B cell (primary cell): ENCODE measurements at regions not wholly inside any gene's neighbourhood (a gene's known extent, or its start where the extent isn't known, plus 50 kb on each side); places are given as distances from the start of the nearest gene placed in this dataset.

ENCODE experiments used
- ATAC-seq: fragments of 200-7000 bp; cut with Tn5 transposase; one replicate; pipeline ENCODE4 v1.10.0; 2021; ENCODE audit warnings: low read depth, mild to moderate bottlenecking, moderate number of reproducible peaks, moderate library complexity
- CTCF ChIA-PET: fragments of 350-600 bp; sonication (Branson Sonifier 250); formaldehyde crosslinking; loops from one replicate; lab custom pipeline; 2021; ENCODE audit warnings: antibody characterized with exemption, inconsistent platforms; lab: Charles Lee
- POLR2A ChIA-PET: fragments of 350-600 bp; sonication (Branson Sonifier 250); formaldehyde crosslinking; loops from one replicate; lab custom pipeline; 2021; ENCODE audit warnings: antibody characterized with exemption; lab: Charles Lee
- DNase-seq: peaks from one replicate; pipeline ENCODE4 v3.0.0; 2013
- H2AFZ ChIP-seq: 2 replicates; pipeline ENCODE4 v1.6.1; 2012; ENCODE audit warnings: mild to moderate bottlenecking, low read depth, low read length; ENCODE audit not compliant: insufficient read depth, poor library complexity, severe bottlenecking
- H3K27ac ChIP-seq, 2 donors: 1 replicate in 1 of 2; 2 replicates in 1 of 2; pipeline ENCODE4 v1.5.1; 2012 to 2013; ENCODE audit warnings: low read length in 2 of 2, mild to moderate bottlenecking in 2 of 2, moderate library complexity in 1 of 2
- H3K27me3 ChIP-seq, 4 experiments: fragments of 200-600 bp in 1 of 4; sonication (generic) in 1 of 4; replicated peaks in 1 of 4; 1 replicate in 2 of 4; 2 replicates in 2 of 4; pipeline versions ENCODE4 v1.6.1 to v1.7.0; 2013 to 2016; ENCODE audit warnings: low read length in 3 of 4, mild to moderate bottlenecking in 2 of 4, mixed read lengths in 1 of 4, moderate library complexity in 1 of 4; ENCODE audit not compliant: insufficient read depth in 4 of 4, control insufficient read depth in 3 of 4; ENCODE audit errors: control extremely low read depth in 1 of 4
- H3K36me3 ChIP-seq, 2 experiments: replicated peaks in 1 of 2; 1 replicate in 1 of 2; 2 replicates in 1 of 2; pipeline versions ENCODE4 v1.6.1 to v1.7.1; 2013; ENCODE audit warnings: low read length in 1 of 2; ENCODE audit not compliant: insufficient read depth in 2 of 2, control insufficient read depth in 1 of 2; ENCODE audit errors: control extremely low read depth in 1 of 2, extremely low read depth in 1 of 2
- H3K4me1 ChIP-seq, 2 donors: fragments of 200-600 bp in 1 of 2; sonication (generic) in 1 of 2; 1 replicate in 1 of 2; 2 replicates in 1 of 2; pipeline versions ENCODE4 v1.5.1 to v1.6.1; 2013 to 2017; ENCODE audit warnings: low read length in 2 of 2; ENCODE audit not compliant: control insufficient read depth in 2 of 2, insufficient read depth in 2 of 2
- H3K4me2 ChIP-seq: replicated peaks from 2 replicates; pipeline ENCODE3; 2012; ENCODE audit warnings: mild to moderate bottlenecking, low read depth, low read length; ENCODE audit not compliant: poor library complexity, severe bottlenecking
- H3K4me3 ChIP-seq, 5 experiments: fragments of 200-600 bp in 1 of 5; sonication (generic) in 1 of 5; 1 replicate in 3 of 5; 2 replicates in 2 of 5; pipeline versions ENCODE4 v1.5.1 to v1.7.0; 2011 to 2016; ENCODE audit warnings: low read length in 4 of 5, mild to moderate bottlenecking in 4 of 5, low read depth in 2 of 5, control low read depth in 1 of 5, moderate library complexity in 1 of 5; ENCODE audit not compliant: insufficient read depth in 1 of 5; ENCODE audit errors: control extremely low read depth in 1 of 5, extremely low read depth in 1 of 5
- H3K79me2 ChIP-seq: fragments of 200-600 bp; sonication (generic); one replicate; pipeline ENCODE4 v1.6.0; 2016; ENCODE audit warnings: low read length; ENCODE audit not compliant: control insufficient read depth, insufficient read depth
- H3K9ac ChIP-seq: fragments of 200-600 bp; sonication (generic); 2 replicates; pipeline ENCODE4 v1.6.1; 2017; ENCODE audit warnings: mild to moderate bottlenecking, low read length, moderate library complexity
- H3K9me3 ChIP-seq, 3 donors: one replicate each; pipeline versions ENCODE4 v1.6.1 to v1.7.1; 2013; ENCODE audit warnings: low read length in 2 of 3; ENCODE audit not compliant: control insufficient read depth in 2 of 3, insufficient read depth in 1 of 3; ENCODE audit errors: control extremely low read depth in 1 of 3
- H4K20me1 ChIP-seq: 2 replicates; pipeline ENCODE4 v1.6.0; 2012; ENCODE audit warnings: mild to moderate bottlenecking, low read length; ENCODE audit not compliant: insufficient read depth, control insufficient read depth, poor library complexity, severe bottlenecking
- H3K27ac Mint-ChIP-seq: one replicate; pipeline ENCODE4 v1.8.0; 2021; ENCODE audit warnings: mixed read lengths
- H3K27me3 Mint-ChIP-seq: one replicate; pipeline ENCODE4 v1.8.0; 2021; ENCODE audit warnings: mixed read lengths
- H3K4me1 Mint-ChIP-seq: one replicate; pipeline ENCODE4 v1.8.0; 2021; ENCODE audit warnings: mixed read lengths
- H3K4me3 Mint-ChIP-seq: one replicate; pipeline ENCODE4 v1.8.0; 2021; ENCODE audit warnings: mixed read lengths
- H3K9me3 Mint-ChIP-seq: one replicate; pipeline ENCODE4 v1.8.0; 2022; ENCODE audit warnings: mixed read lengths; ENCODE audit not compliant: insufficient read depth
- CTCF ChIP-seq: fragments of 200-600 bp; IDR thresholded peaks from one replicate; pipeline ENCODE4 v1.8.0; 2022; ENCODE audit warnings: antibody characterized with exemption, mild to moderate bottlenecking
- EZH2 ChIP-seq: IDR thresholded peaks from 2 replicates; pipeline ENCODE4 v1.6.1; 2012; ENCODE audit warnings: borderline replicate concordance, low read depth, mild to moderate bottlenecking, moderate library complexity, low read length; ENCODE audit not compliant: insufficient read depth, poor library complexity, severe bottlenecking
- WGBS: methylation state at CpG from one replicate; pipeline ENCODE4 v1.1.5; 2013; ENCODE audit warnings: missing lambda C conversion rate; ENCODE audit not compliant: insufficient coverage; 5-methylcytosine and 5-hydroxymethylcytosine counted together
- intact Hi-C: fragments of 100-400 bp; cut with micrococcal nuclease; formaldehyde crosslinking; loops from one replicate; pipeline ENCODE4 v1.10.0; 2022

- no peak for DNase-seq
- Histone ChIP-seq H3K4me3 (no peak overlapping the region), H2AFZ (no peak overlapping the region), H3K9ac (no peak overlapping the region), H3K9me3 (peaks cover 5 to 29% (median 5%) of the 10 kb centered on the region in 3 donors), H3K36me3 (no peaks in the 10 kb centered on the region), H4K20me1 (no peaks in the 10 kb centered on the region), H3K79me2 (no peaks in the 10 kb centered on the region), H3K27ac (no peak overlapping the region), H3K27me3 (no peaks in the 10 kb centered on the region), H3K4me1 (no peaks in the 10 kb centered on the region), H3K4me2 (no peak overlapping the region)
- WGBS, result 100% methylated on average over 1 of the region's 3 CpGs
- Mint-ChIP-seq H3K9me3 (peaks cover 16% of the 10 kb centered on the region), H3K4me3 (no peak overlapping the region), H3K27me3 (no peaks in the 10 kb centered on the region), H3K27ac (no peak overlapping the region), H3K4me1 (no peaks in the 10 kb centered on the region)
- POLR2A ChIA-PET, result no interaction called here
- intact Hi-C loops, result no loop called here
- CTCF ChIA-PET, result no interaction called here
- ATAC-seq, result no peak
- TF ChIP-seq CTCF (no peak), EZH2 (no peak)
These were observed 324.5 kb upstream of the ZNF608 start for GRCh38 chr5:125070961-125071360.

- Histone ChIP-seq H3K9me3 (peaks cover 5 to 29% (median 8%) of the 10 kb centered on the region in 3 donors), H3K4me1 (no peaks in the 10 kb centered on the region), H3K27me3 (no peaks in the 10 kb centered on the region), H2AFZ (no peak overlapping the region), H3K36me3 (no peaks in the 10 kb centered on the region), H3K79me2 (no peaks in the 10 kb centered on the region), H3K9ac (no peak overlapping the region), H4K20me1 (no peaks in the 10 kb centered on the region), H3K27ac (no peak overlapping the region), H3K4me2 (no peak overlapping the region), H3K4me3 (no peak overlapping the region)
- Mint-ChIP-seq H3K4me1 (no peaks in the 10 kb centered on the region), H3K4me3 (no peak overlapping the region), H3K27ac (no peak overlapping the region), H3K9me3 (peaks cover 16% of the 10 kb centered on the region), H3K27me3 (no peaks in the 10 kb centered on the region)
- DNase-seq (no peak), ATAC-seq (no peak)
- intact Hi-C loops, result no loop called here
- POLR2A ChIA-PET, result no interaction called here
- CTCF ChIA-PET, result no interaction called here
- WGBS, result no CpG with 5 or more reads among the region's 1 CpG
- no peak for TF ChIP-seq CTCF
- no peak for TF ChIP-seq EZH2
These were observed 326.7 kb upstream of the ZNF608 start for GRCh38 chr5:125073090-125073489.
